H4 (cell line): ENCODE measurements at regions not wholly inside any gene's neighbourhood (a gene's known extent, or its start where the extent isn't known, plus 50 kb on each side); places are given as distances from the start of the nearest gene placed in this dataset.
A peak's percentile ranks its signal among the peaks of the same experiment; 100 is the strongest.

ENCODE experiments used
- DNase-seq: peaks from one replicate; pipeline ENCODE4 v3.0.0-alpha.2; 2015; ENCODE audit warnings: low spot score

DNA sequence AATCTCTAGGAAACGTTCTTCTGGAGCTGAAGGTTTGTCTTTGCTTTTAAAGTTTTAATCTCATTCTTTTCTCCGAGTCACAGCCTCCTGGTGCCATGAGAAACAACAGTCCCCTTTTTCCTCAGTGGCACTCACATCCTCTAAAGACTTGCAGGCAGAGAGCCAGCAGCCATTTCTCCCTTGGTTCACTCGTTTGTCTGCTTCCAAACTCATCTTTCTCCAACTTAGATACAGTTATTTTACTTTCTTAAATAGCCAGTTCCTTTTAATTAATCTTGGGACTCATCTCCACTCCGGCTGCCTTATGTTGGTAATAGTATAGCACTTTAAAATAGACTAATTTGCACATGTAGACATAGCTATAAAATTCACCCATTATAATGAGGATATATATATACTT is 555.2 kb downstream of the FGF9 start:
- no peak for DNase-seq

DNA sequence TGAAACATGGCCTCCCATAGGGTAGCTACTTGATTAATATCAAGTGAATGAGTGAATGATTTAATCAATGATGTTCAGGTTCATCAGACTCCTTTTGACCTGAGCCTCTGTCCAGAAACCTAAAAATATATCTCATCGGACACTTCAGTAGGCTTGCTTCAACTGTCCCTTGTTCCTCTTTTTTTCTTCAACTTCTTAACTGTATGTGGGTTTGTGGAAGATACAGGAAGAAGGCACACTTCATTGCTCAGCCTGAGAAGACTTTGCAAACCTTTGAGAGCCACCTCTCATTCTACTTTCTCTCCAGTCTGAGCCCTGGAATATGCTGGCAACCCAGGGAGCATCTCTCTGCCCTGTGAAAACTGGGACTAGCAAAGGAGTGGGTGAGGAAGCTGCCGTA is 557.0 kb downstream of the FGF9 start:
- DNase-seq, result no peak

GRCh38 chr13:22229916-22230315 is 559.0 kb downstream of the FGF9 start:
- no peak for DNase-seq

DNA sequence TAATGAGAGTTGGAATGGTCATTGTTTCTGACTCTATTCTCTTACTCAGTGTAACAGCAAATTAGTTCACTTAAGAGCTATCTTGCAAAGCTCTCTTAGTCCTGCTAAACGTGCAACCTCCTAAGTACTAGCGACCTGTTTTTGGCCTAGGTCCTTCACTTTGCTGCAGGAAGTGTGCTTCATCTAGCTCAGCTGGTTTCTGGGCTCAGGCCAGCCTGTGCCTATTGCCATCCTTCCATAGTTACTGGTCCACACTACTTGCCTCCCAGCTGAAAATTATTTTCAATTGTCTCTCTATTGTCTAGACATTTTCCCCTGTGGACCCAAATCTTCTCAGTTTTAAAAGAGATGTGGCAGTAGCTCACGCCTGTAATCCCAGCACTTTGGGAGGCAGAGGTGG is 561.3 kb downstream of the FGF9 start:
- no peak for DNase-seq

GRCh38 chr13:22235285-22235949 is 564.5 kb downstream of the FGF9 start:
- peak; percentile 65 for DNase-seq

GRCh38 chr13:22235950-22236290 is 565.0 kb downstream of the FGF9 start:
- DNase-seq, result no peak

DNA sequence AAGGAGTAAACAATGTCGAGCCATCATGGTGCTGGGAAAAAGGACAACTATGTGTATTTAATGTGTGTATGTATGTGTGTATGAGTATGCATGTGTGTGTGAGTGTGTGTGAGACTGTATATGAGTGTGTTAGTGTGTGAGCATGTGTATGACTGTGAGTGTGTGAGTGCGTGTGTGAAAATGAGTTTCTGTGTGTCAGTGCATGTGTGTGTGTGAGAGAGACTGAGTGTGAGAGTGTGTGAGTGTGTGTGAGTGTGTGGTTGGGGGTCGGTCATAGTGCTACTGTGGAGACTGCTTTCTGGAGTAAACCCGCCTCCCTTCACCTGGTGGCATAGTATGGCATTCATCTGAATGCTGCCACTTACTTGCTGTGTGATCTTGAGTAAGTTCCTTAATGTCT is 567.4 kb downstream of the FGF9 start:
- no peak for DNase-seq

GRCh38 chr13:22240716-22241115 is 569.8 kb downstream of the FGF9 start:
- DNase-seq, result peak; percentile 48

- DNase-seq, result no peak
These were observed 572.7 kb downstream of the FGF9 start for GRCh38 chr13:22243469-22244163.

DNA sequence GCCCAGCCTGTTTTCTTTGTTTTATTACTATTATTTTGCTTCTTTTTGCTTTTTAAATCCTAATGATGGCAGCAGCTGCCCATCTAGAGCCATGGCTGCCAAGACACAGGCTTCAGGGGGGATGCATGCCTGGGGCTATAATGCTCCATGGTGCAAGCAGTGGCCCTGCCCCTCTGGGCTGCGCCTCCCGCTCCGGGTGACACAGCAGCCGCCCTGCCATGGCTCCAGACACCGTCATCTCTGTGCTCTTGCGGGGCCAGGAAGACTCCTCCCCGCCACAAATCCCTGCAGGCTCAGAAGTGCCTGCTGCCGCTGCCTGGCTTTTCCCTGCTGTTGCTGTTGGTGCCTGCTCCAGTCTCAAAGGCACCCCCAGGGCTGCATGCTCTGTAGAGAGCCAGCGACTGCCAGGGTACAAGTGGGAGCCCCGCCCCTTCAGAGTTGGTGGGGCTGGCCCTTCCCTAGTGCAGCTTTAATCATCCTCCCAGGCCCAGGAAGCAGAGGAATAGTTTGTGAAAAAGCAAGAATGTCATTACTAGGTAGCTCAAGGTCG is 581.5 kb downstream of the FGF9 start:
- DNase-seq, result no peak

GRCh38 chr13:22253107-22253506 is 582.2 kb downstream of the FGF9 start:
- DNase-seq, result no peak

- no peak for DNase-seq
These were observed 585.3 kb downstream of the FGF9 start for GRCh38 chr13:22256111-22256639.

DNA sequence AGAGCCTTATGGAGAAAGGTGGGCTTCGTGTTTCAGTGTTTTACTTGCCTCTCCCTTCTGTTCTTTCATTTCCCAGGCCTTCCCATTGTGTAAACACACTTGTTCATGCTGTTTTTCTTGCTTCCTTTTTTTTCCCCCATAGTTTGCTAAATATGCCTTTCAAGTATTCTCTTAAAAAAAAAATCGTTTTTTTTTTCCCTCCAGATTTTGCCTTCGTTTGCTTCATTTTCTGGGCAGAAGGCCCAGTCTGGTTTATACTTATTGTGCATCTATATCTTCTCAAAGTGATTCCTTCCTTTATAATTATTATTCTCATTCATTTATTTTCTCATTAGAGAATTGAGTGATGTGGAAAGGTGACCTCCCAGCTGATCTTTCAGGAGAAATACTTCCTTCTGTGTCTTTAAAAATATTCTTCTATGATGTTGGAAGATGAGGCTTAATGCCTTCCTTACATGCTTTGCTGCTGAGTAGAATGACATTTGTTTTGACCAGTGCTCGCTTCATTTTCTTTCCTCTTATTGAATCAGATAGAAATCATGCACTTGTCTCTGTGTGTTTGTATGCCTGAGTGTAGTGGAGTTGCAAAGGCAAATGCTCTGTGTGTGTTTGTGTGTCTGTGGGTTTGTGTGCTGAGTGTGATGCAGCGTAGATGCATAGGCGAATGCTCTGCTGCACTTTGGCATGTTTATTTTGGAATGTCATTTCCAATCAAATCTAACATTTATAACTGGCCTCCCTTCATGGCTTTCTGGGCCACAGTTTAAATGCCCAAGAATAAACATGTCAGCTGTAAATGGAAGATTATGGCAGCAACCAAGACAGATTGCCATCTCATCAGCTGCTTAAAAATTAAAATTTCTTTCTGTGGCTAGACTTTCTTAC is 591.4 kb downstream of the FGF9 start:
- no peak for DNase-seq

DNA sequence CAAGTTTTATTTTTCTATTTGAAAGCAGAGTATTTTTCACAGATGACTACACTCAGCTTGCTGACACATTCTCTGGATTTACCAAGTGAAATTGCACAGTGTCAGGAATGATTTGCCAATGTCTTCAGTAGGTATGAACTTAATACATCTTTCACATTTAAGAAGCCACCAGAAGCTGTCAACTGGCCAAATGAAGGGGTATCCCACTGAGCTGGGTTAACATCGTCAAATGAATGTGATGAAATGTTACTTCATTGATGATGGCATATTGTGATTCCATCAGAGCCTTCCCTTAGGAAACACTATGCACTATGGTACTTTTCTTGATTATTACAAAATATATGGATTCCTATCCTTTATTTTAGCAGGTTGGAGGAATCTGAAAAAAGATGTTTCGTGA is 592.3 kb downstream of the FGF9 start:
- DNase-seq, result no peak

- DNase-seq, result no peak
These were observed 594.7 kb downstream of the FGF9 start for GRCh38 chr13:22265563-22265962.

- no peak for DNase-seq
These were observed 600.0 kb downstream of the FGF9 start for GRCh38 chr13:22270881-22271280.

GRCh38 chr13:22271903-22272302 is 601.0 kb downstream of the FGF9 start:
- no peak for DNase-seq

DNA sequence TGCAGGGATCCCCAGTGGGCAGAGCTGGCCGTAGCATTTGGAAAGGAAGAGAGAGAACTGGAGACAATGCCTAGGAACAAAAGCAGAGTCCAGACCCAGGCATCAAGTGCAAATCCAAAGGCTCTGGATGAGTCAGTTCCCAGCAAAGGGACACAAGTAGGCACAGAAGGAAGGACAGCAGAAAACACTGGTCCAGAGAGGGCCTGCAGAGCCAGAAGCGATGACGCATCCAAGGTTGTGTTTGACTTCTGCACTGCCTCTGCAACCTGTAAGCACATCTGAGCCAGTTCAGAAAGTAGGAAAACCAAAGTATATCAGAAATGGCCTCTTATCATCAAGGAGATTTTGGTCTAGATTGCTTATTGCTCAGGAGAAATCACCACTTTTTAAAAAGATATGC is 604.5 kb downstream of the FGF9 start:
- DNase-seq, result no peak

DNA sequence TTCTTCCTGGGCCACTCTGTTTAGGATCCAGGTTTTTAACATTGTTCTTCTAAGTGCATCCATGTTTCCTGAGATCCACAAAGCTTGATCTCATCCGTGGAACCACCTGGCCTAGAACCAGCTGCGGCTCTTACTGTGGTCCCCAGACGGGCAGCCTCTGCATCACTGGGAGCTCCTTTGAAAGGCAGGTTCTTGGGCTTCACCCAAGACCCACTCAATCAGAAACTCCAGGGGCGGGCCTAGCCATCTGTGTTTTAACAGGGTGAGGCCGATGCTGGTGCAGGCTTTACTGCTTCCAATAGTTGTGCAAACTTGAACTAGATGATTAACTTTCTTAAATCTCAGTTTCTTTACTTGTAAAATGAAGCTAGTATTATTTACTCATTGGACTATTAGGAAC is 605.7 kb downstream of the FGF9 start:
- DNase-seq, result no peak

- DNase-seq, result peak; percentile 28
These were observed 607.6 kb downstream of the FGF9 start for GRCh38 chr13:22278336-22278929.

- no peak for DNase-seq
These were observed 615.0 kb downstream of the FGF9 start for GRCh38 chr13:22285867-22286266.

GRCh38 chr13:22286338-22286737 is 615.5 kb downstream of the FGF9 start:
- no peak for DNase-seq
